HCT116 (cell line): ENCODE measurements at regions not wholly inside any gene's neighbourhood (a gene's known extent, or its start where the extent isn't known, plus 50 kb on each side); places are given as distances from the start of the nearest gene placed in this dataset.

Experiments
- ATAC-seq: fragments of 200-7000 bp; cut with Tn5 transposase; 2 replicates; pipeline ENCODE4 v1.9.1; 2020; ENCODE audit warnings: mild to moderate bottlenecking, moderate library complexity
- BruUV-seq: library from RNA; stranded (reverse); fragments of 400-500 nt; replicated peaks from 2 replicates; lab custom pipeline; 2021; lab: Mats Ljungman, UMichigan
- CTCF ChIA-PET: fragments of 300-600 bp; sonication (Branson Sonifier 250); formaldehyde crosslinking; loops from one replicate; lab custom pipeline; 2021; ENCODE audit warnings: antibody characterized with exemption; lab: Charles Lee
- POLR2A ChIA-PET: fragments of 300-600, 350-600 bp; sonication (Branson Sonifier 250); formaldehyde crosslinking; loops from one replicate; lab custom pipeline; 2021; ENCODE audit warnings: antibody characterized with exemption; lab: Charles Lee
- RAD21 ChIA-PET, 2 experiments: fragments of 300-600 bp; sonication (Branson Sonifier 250); formaldehyde crosslinking; loops; one replicate each; lab custom pipeline; 2023; ENCODE audit warnings: low total read pairs in 2 of 2; ENCODE audit not compliant: uncharacterized antibody in 2 of 2, unreplicated experiment in 2 of 2, low non-redundant PET in 1 of 2; lab: Charles Lee
- DNase-seq: peaks from one replicate; pipeline ENCODE4 v3.0.0-alpha.2; 2010; ENCODE audit warnings: low read depth, low spot score
- H2AFZ ChIP-seq: fragments of 200-600 bp; shearing (Covaris generic), sonication (generic); 2 replicates; pipeline ENCODE4 v1.6.1; 2017; ENCODE audit warnings: low read depth, mixed run types, mixed read lengths, antibody characterized with exemption, low read length; ENCODE audit not compliant: poor library complexity, severe bottlenecking
- H3K27ac ChIP-seq: 2 replicates; pipeline ENCODE4 v1.5.1; 2012; ENCODE audit warnings: low read depth, low read length
- H3K27me3 ChIP-seq: fragments of 200-600 bp; sonication (generic); 2 replicates; pipeline ENCODE4 v1.6.1; 2016; ENCODE audit warnings: mixed run types, low read length, mixed read lengths; ENCODE audit not compliant: insufficient read depth
- H3K36me3 ChIP-seq, 2 experiments: fragments of 200-500 bp in 1 of 2; fragments of 200-600 bp in 1 of 2; sonication (Bioruptor generic) in 1 of 2; sonication (generic) in 1 of 2; 2 replicates each; pipeline versions ENCODE4 v1.5.1 to v1.6.1; 2014 to 2016; ENCODE audit warnings: low read length in 2 of 2, inconsistent platforms in 1 of 2, mixed read lengths in 1 of 2, mixed run types in 1 of 2; ENCODE audit not compliant: insufficient read depth in 2 of 2, control insufficient read depth in 1 of 2
- H3K4me1 ChIP-seq, 2 experiments: fragments of 200-600 bp in 1 of 2; sonication (generic) in 1 of 2; 2 replicates each; pipeline versions ENCODE4 v1.5.1 to v1.6.1; 2012 to 2017; ENCODE audit warnings: low read length in 2 of 2, inconsistent platforms in 1 of 2, mild to moderate bottlenecking in 1 of 2, mixed read lengths in 1 of 2, mixed run types in 1 of 2, moderate library complexity in 1 of 2; ENCODE audit not compliant: insufficient read depth in 2 of 2, control insufficient read depth in 1 of 2
- H3K4me2 ChIP-seq: fragments of 200-600 bp; sonication (generic); 2 replicates; pipeline ENCODE4 v1.6.1; 2017; ENCODE audit warnings: mixed run types, low read length, mixed read lengths
- H3K4me3 ChIP-seq, 2 experiments: fragments of 200-600 bp in 1 of 2; sonication (generic) in 1 of 2; replicated peaks in 1 of 2; 2 replicates each; pipeline ENCODE4 v1.5.1; 2011 to 2016; ENCODE audit warnings: low read length in 2 of 2, control low read depth in 1 of 2, low read depth in 1 of 2, mild to moderate bottlenecking in 1 of 2, mixed read lengths in 1 of 2, mixed run types in 1 of 2
- H3K79me2 ChIP-seq: fragments of 200-600 bp; sonication (generic); 2 replicates; pipeline ENCODE4 v1.6.1; 2017; ENCODE audit warnings: mild to moderate bottlenecking, mixed run types, low read length, moderate library complexity, mixed read lengths; ENCODE audit not compliant: insufficient read depth
- H3K9ac ChIP-seq: fragments of 200-600 bp; sonication (generic); 2 replicates; pipeline ENCODE4 v1.6.1; 2016; ENCODE audit warnings: low read length, mixed read lengths
- H3K9me2 ChIP-seq: fragments of 200-600 bp; sonication (generic), shearing (Covaris generic); 2 replicates; pipeline ENCODE4 v1.6.1; 2017; ENCODE audit warnings: mixed run types, mild to moderate bottlenecking, moderate library complexity; ENCODE audit not compliant: insufficient read depth
- H3K9me3 ChIP-seq, 2 experiments: fragments of 200-500 bp in 1 of 2; fragments of 200-600 bp in 1 of 2; sonication (Bioruptor generic) in 1 of 2; sonication (generic) in 1 of 2; 2 replicates each; pipeline ENCODE4 v1.6.1; 2014 to 2017; ENCODE audit warnings: low read length in 2 of 2, mixed read lengths in 2 of 2, inconsistent platforms in 1 of 2, low read depth in 1 of 2, mild to moderate bottlenecking in 1 of 2, mixed run types in 1 of 2, moderate library complexity in 1 of 2; ENCODE audit not compliant: control insufficient read depth in 1 of 2, insufficient read depth in 1 of 2
- H4K20me1 ChIP-seq: fragments of 200-600 bp; sonication (generic), shearing (Covaris generic); 2 replicates; pipeline ENCODE4 v1.6.1; 2017; ENCODE audit warnings: mixed run types, mild to moderate bottlenecking, moderate library complexity; ENCODE audit not compliant: insufficient read depth
- CEBPB ChIP-seq: IDR thresholded peaks from 2 replicates; pipeline ENCODE4 v1.6.1; 2012; ENCODE audit warnings: low read depth
- CTCF ChIP-seq, 3 experiments: fragments of 200-600 bp in 1 of 3; sonication (generic) in 1 of 3; IDR thresholded peaks in 2 of 3; conservative IDR thresholded peaks in 1 of 3; 2 replicates each; pipeline ENCODE4 v1.5.1; 2012 to 2017; ENCODE audit warnings: low read depth in 2 of 3, low read length in 2 of 3, antibody characterized with exemption in 1 of 3, borderline replicate concordance in 1 of 3, control low read depth in 1 of 3, mild to moderate bottlenecking in 1 of 3, mixed read lengths in 1 of 3, mixed run types in 1 of 3, moderate library complexity in 1 of 3; ENCODE audit not compliant: insufficient read depth in 1 of 3
- EGR1 ChIP-seq: IDR thresholded peaks from 2 replicates; pipeline ENCODE4 v1.6.1; 2012; ENCODE audit warnings: low read depth
- EZH2phosphoT487 ChIP-seq: fragments of 200-600 bp; IDR thresholded peaks from 2 replicates; pipeline ENCODE4 v1.6.1; 2018; ENCODE audit warnings: antibody characterized with exemption, borderline replicate concordance
- FOSL1 ChIP-seq: IDR thresholded peaks from 2 replicates; pipeline ENCODE4 v1.6.1; 2012; ENCODE audit warnings: low read depth
- POLR2AphosphoS5 ChIP-seq: IDR thresholded peaks from 2 replicates; pipeline ENCODE4 v1.6.1; 2011; ENCODE audit warnings: mild to moderate bottlenecking, low read depth, low read length, moderate library complexity
- REST ChIP-seq: IDR thresholded peaks from 2 replicates; pipeline ENCODE4 v1.6.1; 2012; ENCODE audit warnings: low read depth
- SP1 ChIP-seq: IDR thresholded peaks from 2 replicates; pipeline ENCODE4 v1.6.1; 2012; ENCODE audit warnings: low read depth
- SRF ChIP-seq: IDR thresholded peaks from 2 replicates; pipeline ENCODE4 v1.6.1; 2012; ENCODE audit warnings: low read depth
- TCF7L2 ChIP-seq: IDR thresholded peaks from 2 replicates; pipeline ENCODE4 v1.7.0; 2011; ENCODE audit warnings: borderline replicate concordance, inconsistent platforms; ENCODE audit not compliant: insufficient read depth, insufficient read length; ENCODE audit errors: extremely low read depth
- YY1 ChIP-seq: IDR thresholded peaks from 2 replicates; pipeline ENCODE4 v1.6.1; 2011; ENCODE audit warnings: low read length, low read depth, moderate library complexity, mild to moderate bottlenecking; ENCODE audit not compliant: insufficient replicate concordance; ENCODE audit errors: extremely low read depth
- ZFX ChIP-seq: fragments of 450-650 bp; IDR thresholded peaks from 2 replicates; pipeline ENCODE4 v1.6.1; 2017
- ZNF274 ChIP-seq: fragments of 200-500 bp; sonication (Bioruptor generic); IDR thresholded peaks from 2 replicates; pipeline ENCODE4 v1.6.1; 2014; ENCODE audit warnings: mild to moderate bottlenecking, low read depth, low read length, inconsistent platforms
- intact Hi-C: fragments of 100-400 bp; cut with micrococcal nuclease; formaldehyde crosslinking; loops from 2 replicates; pipeline ENCODE4 v1.10.0; 2022

GRCh38 chr7:69025249-69025648 lies 573.0 kb upstream of the AUTS2 start:
- ATAC-seq: no peak
- no peaks in the 10 kb centered on the region for H3K4me1 ChIP-seq
- TF ChIP-seq CTCF (IDR thresholded peaks at IDR 0.05 in 2 of 3, conservative IDR thresholded peaks at IDR 0.05 in 1 of 3; ENCODE audit: borderline replicate concordance in 1 of 3, insufficient read depth in 1 of 3, low read depth in 2 of 3, low read length in 2 of 3) (no peak), ZFX (no peak), TCF7L2 (no peak), CEBPB (no peak), EGR1 (no peak), FOSL1 (no peak)
- H3K9me2 ChIP-seq: no peaks in the 10 kb centered on the region
- no peaks in the 10 kb centered on the region for H4K20me1 ChIP-seq
- H3K79me2 ChIP-seq: no peaks in the 10 kb centered on the region
- H3K4me3 ChIP-seq: no peak overlapping the region
- H3K36me3 ChIP-seq: no peaks in the 10 kb centered on the region
- H3K27me3 ChIP-seq: no peaks in the 10 kb centered on the region
- no peak for DNase-seq
- RAD21 ChIA-PET: no interaction called here
- peaks cover 0 to 4% of the 10 kb centered on the region in 2 experiments; a peak in 2 of 4 replicates for H3K9me3 ChIP-seq
- H2AFZ ChIP-seq: no peak overlapping the region
- POLR2A ChIA-PET: no interaction called here
- no peak overlapping the region for H3K27ac ChIP-seq
- H3K9ac ChIP-seq: no peak overlapping the region
- no TSS peak for BruUV-seq
- intact Hi-C loops: no loop called here
- CTCF ChIA-PET: no interaction called here
- H3K4me2 ChIP-seq: no peak overlapping the region

GRCh38 chr7:69032848-69033247 lies 565.4 kb upstream of the AUTS2 start:
- intact Hi-C loops: no loop called here
- no peak for DNase-seq
- BruUV-seq: no TSS peak
- TF ChIP-seq POLR2AphosphoS5: no peak
- TF ChIP-seq EZH2phosphoT487: no peak
- no peak for TF ChIP-seq SRF
- no peak for TF ChIP-seq REST
- TF ChIP-seq CTCF (IDR thresholded peaks at IDR 0.05 in 2 of 3, conservative IDR thresholded peaks at IDR 0.05 in 1 of 3; ENCODE audit: borderline replicate concordance in 1 of 3, insufficient read depth in 1 of 3, low read depth in 2 of 3, low read length in 2 of 3): no peak
- TF ChIP-seq SP1: no peak
- TF ChIP-seq YY1: no peak
- TF ChIP-seq ZNF274: no peak
- TF ChIP-seq TCF7L2: no peak

More at GRCh38 chr7:69032848-69033247, 565.4 kb upstream of the AUTS2 start:
- Histone ChIP-seq H3K27ac (no peak overlapping the region), H4K20me1 (no peaks in the 10 kb centered on the region), H3K27me3 (no peaks in the 10 kb centered on the region), H2AFZ (no peak overlapping the region), H3K4me3 (no peak overlapping the region), H3K79me2 (no peaks in the 10 kb centered on the region), H3K9me2 (no peaks in the 10 kb centered on the region), H3K36me3 (no peaks in the 10 kb centered on the region), H3K4me1 (no peaks in the 10 kb centered on the region), H3K9me3 (peaks cover 3 to 27% of the 10 kb centered on the region in 2 experiments; a peak in 2 of 4 replicates), H3K4me2 (no peak overlapping the region), H3K9ac (no peak overlapping the region)
- ChIA-PET POLR2A (no interaction called here), CTCF (no interaction called here), RAD21 (no interaction called here)
- ATAC-seq: no peak
